WTC11 (cell line): ENCODE measurements at regions not wholly inside any gene's neighbourhood (a gene's known extent, or its start where the extent isn't known, plus 50 kb on each side); places are given as distances from the start of the nearest gene placed in this dataset.

Experiments
- CREB1 ChIP-seq: sonication (generic); formaldehyde crosslinking; IDR thresholded peaks from 2 replicates; pipeline ENCODE4 v1.8.0; 2023; ENCODE audit warnings: mild to moderate bottlenecking, missing genetic modification reagents
- NR2C2 ChIP-seq: sonication (generic); formaldehyde crosslinking; IDR thresholded peaks from 2 replicates; pipeline ENCODE4 v1.8.0; 2022; ENCODE audit warnings: mild to moderate bottlenecking, missing genetic modification reagents
- SMAD4 ChIP-seq: sonication (generic); formaldehyde crosslinking; IDR thresholded peaks from 2 replicates; pipeline ENCODE4 v1.8.0; 2022; ENCODE audit warnings: mild to moderate bottlenecking, missing genetic modification reagents
- SP1 ChIP-seq: sonication (generic); formaldehyde crosslinking; conservative IDR thresholded peaks from 2 replicates; pipeline ENCODE4 v1.8.1; 2022; ENCODE audit warnings: missing genetic modification reagents
- TCF7 ChIP-seq: sonication (generic); formaldehyde crosslinking; IDR thresholded peaks from 2 replicates; pipeline ENCODE4 v1.8.0; 2022; ENCODE audit warnings: mild to moderate bottlenecking, low read depth, missing genetic modification reagents, moderate library complexity
- ZNF396 ChIP-seq: fragments of 250-450 bp; sonication (Bioruptor Pico); IDR thresholded peaks from 2 replicates; pipeline ENCODE4 v1.8.0; 2021; ENCODE audit warnings: mild to moderate bottlenecking, moderate library complexity, borderline replicate concordance
- TF ChIP-seq, protein P1 (sequence below): fragments of 200-600 bp; IDR thresholded peaks from 2 replicates; pipeline ENCODE4 v1.8.0; 2022; ENCODE audit warnings: antibody characterized with exemption
- TF ChIP-seq, protein P2 (sequence below): sonication (generic); formaldehyde crosslinking; IDR thresholded peaks from 2 replicates; pipeline ENCODE4 v1.8.1; 2023; ENCODE audit warnings: mild to moderate bottlenecking, missing genetic modification reagents, borderline replicate concordance
- TF ChIP-seq, protein P3 (sequence below): sonication (generic); formaldehyde crosslinking; IDR thresholded peaks from 2 replicates; pipeline ENCODE4 v1.8.1; 2023; ENCODE audit warnings: mild to moderate bottlenecking, missing genetic modification reagents, moderate library complexity
- TF ChIP-seq, protein P4 (sequence below): sonication (generic); formaldehyde crosslinking; IDR thresholded peaks from 2 replicates; pipeline ENCODE4 v1.8.1; 2022; ENCODE audit warnings: missing genetic modification reagents, borderline replicate concordance
- TF ChIP-seq, protein P5 (sequence below): sonication (generic); formaldehyde crosslinking; IDR thresholded peaks from 2 replicates; pipeline ENCODE4 v1.8.0; 2023; ENCODE audit warnings: missing genetic modification reagents
- TF ChIP-seq, protein P6 (sequence below): sonication (generic); formaldehyde crosslinking; IDR thresholded peaks from 2 replicates; pipeline ENCODE4 v1.8.1; 2023; ENCODE audit warnings: mild to moderate bottlenecking, missing genetic modification reagents
- TF ChIP-seq, protein P7 (sequence below): sonication (generic); formaldehyde crosslinking; IDR thresholded peaks from 2 replicates; pipeline ENCODE4 v1.8.0; 2022; ENCODE audit warnings: mild to moderate bottlenecking, missing genetic modification reagents

DNA sequence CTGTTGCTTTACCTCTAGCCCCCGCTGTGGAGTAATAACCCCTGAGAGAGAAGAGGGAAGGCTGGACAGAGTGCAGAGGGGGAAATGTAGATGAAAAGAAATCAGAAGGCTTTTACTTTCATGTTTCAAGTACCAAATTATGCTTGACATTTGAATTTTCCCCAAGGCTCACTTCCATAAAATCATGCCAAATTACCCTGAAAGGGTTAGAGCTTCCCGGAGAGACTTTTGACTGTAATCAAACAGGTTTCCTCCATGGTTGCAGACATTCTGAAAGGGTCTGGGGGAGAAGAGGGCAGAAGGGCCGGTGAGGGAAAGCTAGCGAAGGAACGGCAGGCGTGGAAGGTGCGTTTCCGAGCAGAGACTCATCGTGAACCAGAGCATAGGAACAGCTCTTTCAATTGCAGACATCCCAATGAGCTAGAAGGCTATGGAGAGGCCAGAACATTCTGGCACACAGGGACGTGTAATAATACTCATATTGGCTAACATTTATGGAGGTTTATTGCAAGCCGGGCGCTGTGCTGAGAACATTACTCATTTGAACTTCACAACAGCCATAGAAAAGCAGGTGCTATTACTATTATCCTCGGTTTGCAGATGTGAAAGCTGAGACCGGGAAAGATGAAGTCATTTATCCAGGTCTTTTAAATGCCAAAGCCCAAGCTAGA, 620.8 kb upstream of the AUTS2 start:
- TF ChIP-seq, protein P1, sequence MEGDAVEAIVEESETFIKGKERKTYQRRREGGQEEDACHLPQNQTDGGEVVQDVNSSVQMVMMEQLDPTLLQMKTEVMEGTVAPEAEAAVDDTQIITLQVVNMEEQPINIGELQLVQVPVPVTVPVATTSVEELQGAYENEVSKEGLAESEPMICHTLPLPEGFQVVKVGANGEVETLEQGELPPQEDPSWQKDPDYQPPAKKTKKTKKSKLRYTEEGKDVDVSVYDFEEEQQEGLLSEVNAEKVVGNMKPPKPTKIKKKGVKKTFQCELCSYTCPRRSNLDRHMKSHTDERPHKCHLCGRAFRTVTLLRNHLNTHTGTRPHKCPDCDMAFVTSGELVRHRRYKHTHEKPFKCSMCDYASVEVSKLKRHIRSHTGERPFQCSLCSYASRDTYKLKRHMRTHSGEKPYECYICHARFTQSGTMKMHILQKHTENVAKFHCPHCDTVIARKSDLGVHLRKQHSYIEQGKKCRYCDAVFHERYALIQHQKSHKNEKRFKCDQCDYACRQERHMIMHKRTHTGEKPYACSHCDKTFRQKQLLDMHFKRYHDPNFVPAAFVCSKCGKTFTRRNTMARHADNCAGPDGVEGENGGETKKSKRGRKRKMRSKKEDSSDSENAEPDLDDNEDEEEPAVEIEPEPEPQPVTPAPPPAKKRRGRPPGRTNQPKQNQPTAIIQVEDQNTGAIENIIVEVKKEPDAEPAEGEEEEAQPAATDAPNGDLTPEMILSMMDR = no peak
- TF ChIP-seq, protein P2, sequence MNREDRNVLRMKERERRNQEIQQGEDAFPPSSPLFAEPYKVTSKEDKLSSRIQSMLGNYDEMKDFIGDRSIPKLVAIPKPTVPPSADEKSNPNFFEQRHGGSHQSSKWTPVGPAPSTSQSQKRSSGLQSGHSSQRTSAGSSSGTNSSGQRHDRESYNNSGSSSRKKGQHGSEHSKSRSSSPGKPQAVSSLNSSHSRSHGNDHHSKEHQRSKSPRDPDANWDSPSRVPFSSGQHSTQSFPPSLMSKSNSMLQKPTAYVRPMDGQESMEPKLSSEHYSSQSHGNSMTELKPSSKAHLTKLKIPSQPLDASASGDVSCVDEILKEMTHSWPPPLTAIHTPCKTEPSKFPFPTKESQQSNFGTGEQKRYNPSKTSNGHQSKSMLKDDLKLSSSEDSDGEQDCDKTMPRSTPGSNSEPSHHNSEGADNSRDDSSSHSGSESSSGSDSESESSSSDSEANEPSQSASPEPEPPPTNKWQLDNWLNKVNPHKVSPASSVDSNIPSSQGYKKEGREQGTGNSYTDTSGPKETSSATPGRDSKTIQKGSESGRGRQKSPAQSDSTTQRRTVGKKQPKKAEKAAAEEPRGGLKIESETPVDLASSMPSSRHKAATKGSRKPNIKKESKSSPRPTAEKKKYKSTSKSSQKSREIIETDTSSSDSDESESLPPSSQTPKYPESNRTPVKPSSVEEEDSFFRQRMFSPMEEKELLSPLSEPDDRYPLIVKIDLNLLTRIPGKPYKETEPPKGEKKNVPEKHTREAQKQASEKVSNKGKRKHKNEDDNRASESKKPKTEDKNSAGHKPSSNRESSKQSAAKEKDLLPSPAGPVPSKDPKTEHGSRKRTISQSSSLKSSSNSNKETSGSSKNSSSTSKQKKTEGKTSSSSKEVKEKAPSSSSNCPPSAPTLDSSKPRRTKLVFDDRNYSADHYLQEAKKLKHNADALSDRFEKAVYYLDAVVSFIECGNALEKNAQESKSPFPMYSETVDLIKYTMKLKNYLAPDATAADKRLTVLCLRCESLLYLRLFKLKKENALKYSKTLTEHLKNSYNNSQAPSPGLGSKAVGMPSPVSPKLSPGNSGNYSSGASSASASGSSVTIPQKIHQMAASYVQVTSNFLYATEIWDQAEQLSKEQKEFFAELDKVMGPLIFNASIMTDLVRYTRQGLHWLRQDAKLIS (CRISPR knock-in tag) = no peak
- TF ChIP-seq, protein P3, sequence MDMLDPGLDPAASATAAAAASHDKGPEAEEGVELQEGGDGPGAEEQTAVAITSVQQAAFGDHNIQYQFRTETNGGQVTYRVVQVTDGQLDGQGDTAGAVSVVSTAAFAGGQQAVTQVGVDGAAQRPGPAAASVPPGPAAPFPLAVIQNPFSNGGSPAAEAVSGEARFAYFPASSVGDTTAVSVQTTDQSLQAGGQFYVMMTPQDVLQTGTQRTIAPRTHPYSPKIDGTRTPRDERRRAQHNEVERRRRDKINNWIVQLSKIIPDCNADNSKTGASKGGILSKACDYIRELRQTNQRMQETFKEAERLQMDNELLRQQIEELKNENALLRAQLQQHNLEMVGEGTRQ (CRISPR knock-in tag) = no peak
- TF ChIP-seq, protein P4, sequence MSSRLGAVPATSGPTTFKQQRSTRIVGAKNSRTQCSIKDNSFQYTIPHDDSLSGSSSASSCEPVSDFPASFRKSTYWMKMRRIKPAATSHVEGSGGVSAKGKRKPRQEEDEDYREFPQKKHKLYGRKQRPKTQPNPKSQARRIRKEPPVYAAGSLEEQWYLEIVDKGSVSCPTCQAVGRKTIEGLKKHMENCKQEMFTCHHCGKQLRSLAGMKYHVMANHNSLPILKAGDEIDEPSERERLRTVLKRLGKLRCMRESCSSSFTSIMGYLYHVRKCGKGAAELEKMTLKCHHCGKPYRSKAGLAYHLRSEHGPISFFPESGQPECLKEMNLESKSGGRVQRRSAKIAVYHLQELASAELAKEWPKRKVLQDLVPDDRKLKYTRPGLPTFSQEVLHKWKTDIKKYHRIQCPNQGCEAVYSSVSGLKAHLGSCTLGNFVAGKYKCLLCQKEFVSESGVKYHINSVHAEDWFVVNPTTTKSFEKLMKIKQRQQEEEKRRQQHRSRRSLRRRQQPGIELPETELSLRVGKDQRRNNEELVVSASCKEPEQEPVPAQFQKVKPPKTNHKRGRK (CRISPR knock-in tag) = no peak
- TF ChIP-seq, protein P5, sequence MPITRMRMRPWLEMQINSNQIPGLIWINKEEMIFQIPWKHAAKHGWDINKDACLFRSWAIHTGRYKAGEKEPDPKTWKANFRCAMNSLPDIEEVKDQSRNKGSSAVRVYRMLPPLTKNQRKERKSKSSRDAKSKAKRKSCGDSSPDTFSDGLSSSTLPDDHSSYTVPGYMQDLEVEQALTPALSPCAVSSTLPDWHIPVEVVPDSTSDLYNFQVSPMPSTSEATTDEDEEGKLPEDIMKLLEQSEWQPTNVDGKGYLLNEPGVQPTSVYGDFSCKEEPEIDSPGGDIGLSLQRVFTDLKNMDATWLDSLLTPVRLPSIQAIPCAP (CRISPR knock-in tag) = no peak
- TF ChIP-seq CREB1 (CRISPR knock-in tag) (no peak), SP1 (CRISPR knock-in tag) (no peak), ZNF396 (CRISPR knock-in tag) (no peak), SMAD4 (no peak), NR2C2 (CRISPR knock-in tag) (no peak), TCF7 (CRISPR knock-in tag) (no peak)
- TF ChIP-seq, protein P6, sequence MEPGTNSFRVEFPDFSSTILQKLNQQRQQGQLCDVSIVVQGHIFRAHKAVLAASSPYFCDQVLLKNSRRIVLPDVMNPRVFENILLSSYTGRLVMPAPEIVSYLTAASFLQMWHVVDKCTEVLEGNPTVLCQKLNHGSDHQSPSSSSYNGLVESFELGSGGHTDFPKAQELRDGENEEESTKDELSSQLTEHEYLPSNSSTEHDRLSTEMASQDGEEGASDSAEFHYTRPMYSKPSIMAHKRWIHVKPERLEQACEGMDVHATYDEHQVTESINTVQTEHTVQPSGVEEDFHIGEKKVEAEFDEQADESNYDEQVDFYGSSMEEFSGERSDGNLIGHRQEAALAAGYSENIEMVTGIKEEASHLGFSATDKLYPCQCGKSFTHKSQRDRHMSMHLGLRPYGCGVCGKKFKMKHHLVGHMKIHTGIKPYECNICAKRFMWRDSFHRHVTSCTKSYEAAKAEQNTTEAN (CRISPR knock-in tag) = no peak
- TF ChIP-seq, protein P7, sequence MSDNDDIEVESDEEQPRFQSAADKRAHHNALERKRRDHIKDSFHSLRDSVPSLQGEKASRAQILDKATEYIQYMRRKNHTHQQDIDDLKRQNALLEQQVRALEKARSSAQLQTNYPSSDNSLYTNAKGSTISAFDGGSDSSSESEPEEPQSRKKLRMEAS (CRISPR knock-in tag) = no peak
